ENCODE measurements at regions not wholly inside any gene's neighbourhood (a gene's known extent, or its start where the extent isn't known, plus 50 kb on each side); places are given as distances from the start of the nearest gene placed in this dataset.
A peak's percentile ranks its signal among the peaks of the same experiment; 100 is the strongest.

DNA sequence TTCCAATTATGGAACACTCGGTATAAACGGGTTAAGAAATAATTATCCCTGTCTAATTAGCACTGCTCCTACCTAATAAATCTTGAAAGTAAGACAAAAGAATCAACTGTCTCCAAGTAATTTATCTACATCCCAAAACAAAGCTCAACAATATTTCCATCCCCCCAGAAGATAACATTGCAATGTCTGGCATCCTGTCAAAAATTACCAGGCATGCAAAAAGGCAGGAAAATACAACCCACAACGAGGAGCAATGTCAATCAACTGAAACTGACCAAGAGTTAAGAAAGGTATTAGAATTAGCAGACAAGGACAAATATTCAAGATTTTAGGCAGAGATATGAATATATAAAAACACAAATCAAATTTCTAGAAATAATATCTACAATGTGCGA, 84.5 kb upstream of the SVIL start:
- peaks cover 0 to 18% of the 10 kb centered on the region in 2 donors for H3K4me1 ChIP-seq (replicated peaks in 1 of 2)
- no peak for TF ChIP-seq POLR2A (IDR thresholded peaks at IDR 0.05)
- TF ChIP-seq, protein P1, sequence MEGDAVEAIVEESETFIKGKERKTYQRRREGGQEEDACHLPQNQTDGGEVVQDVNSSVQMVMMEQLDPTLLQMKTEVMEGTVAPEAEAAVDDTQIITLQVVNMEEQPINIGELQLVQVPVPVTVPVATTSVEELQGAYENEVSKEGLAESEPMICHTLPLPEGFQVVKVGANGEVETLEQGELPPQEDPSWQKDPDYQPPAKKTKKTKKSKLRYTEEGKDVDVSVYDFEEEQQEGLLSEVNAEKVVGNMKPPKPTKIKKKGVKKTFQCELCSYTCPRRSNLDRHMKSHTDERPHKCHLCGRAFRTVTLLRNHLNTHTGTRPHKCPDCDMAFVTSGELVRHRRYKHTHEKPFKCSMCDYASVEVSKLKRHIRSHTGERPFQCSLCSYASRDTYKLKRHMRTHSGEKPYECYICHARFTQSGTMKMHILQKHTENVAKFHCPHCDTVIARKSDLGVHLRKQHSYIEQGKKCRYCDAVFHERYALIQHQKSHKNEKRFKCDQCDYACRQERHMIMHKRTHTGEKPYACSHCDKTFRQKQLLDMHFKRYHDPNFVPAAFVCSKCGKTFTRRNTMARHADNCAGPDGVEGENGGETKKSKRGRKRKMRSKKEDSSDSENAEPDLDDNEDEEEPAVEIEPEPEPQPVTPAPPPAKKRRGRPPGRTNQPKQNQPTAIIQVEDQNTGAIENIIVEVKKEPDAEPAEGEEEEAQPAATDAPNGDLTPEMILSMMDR (IDR thresholded peaks at IDR 0.05): no peak
- no peak overlapping the region for H3K27ac ChIP-seq
- no peaks in the 10 kb centered on the region for H3K27me3 ChIP-seq
- no peak for DNase-seq
- H3K9me3 ChIP-seq (replicated peaks in 1 of 3): peaks cover 0 to 13% (median 10%) of the 10 kb centered on the region in 3 donors
- no peak overlapping the region for H3K4me3 ChIP-seq
- WGBS, 4 donors: 34 to 46% (median 35%) methylated on average over 4 of the region's 4 CpGs
- H3K36me3 ChIP-seq (replicated peaks in 1 of 2): no peaks in the 10 kb centered on the region
- intact Hi-C loops (cut with DNase I): no loop called here

DNA sequence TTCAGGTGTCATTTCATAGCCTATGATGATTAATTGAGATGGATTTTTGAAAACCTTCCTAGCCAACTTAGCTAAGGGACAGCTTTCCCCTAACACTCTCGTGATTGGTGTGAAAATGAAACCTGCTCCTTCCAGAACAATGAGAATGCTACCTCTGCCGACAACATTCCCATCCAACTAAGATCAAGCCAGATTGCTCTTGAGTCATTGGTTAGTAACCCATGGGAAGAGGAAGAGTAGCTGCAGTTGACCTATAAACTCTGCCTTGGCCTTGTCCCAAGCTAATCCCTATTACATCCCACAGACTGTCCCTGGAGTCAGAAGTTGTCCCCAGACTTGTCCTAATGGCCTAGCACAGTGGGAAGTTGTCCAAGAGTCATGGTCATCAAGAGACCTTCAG, 80.5 kb upstream of the SVIL start:
- no peak for TF ChIP-seq POLR2A (IDR thresholded peaks at IDR 0.05)
- TF ChIP-seq, protein P1 (IDR thresholded peaks at IDR 0.05): no peak
- DNase-seq: peak in 1 of 7 donors; percentile 44
- intact Hi-C loops (cut with DNase I): no loop called here
- Histone ChIP-seq H3K27me3 (no peaks in the 10 kb centered on the region), H3K9me3 (replicated peaks in 1 of 3) (peaks cover 0 to 10% (median 7%) of the 10 kb centered on the region in 3 donors), H3K27ac (no peak overlapping the region), H3K36me3 (replicated peaks in 1 of 2) (no peaks in the 10 kb centered on the region), H3K4me3 (no peak overlapping the region), H3K4me1 (replicated peaks in 1 of 2) (peaks cover 0 to 17% of the 10 kb centered on the region in 2 donors)
- WGBS, 4 donors: 78 to 98% (median 86%) methylated on average over 2 of the region's 2 CpGs

DNA sequence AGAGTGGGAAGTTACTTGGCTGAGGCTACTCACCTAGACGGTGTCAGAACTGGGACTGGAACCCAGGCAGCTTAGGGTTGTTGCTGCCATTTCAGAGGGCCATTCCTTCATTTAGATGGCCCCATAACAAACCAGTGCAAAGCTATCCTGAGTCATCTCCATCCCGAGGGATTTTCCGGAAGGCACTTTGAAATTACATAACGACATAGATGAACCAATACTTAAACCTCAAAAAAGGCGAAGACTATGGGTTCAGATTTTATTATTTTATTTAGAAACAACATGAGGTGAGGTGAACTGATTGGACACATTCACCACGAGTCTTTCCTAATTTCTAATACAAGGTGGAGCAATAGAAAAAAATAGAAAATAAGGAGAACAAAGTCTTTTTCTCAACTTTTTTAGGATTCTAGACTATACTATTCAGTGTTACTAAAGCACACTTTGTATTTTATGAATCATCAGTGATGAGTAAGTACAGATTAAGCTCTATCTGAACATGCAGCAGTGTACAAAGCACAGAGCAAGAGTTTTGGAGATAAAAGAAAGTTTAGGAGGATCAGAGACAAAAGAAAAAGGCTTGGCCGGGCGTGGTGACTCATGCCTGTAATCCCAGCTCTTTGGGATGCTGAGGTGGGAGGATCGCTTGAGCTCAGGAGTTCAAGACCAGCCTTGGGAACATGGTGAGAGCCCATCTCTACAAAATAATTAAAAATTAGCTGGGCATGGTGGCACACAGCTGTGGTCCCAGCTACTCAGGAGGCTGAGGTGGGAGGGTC, 79.5 kb upstream of the SVIL start:
- H3K4me1 ChIP-seq (replicated peaks in 1 of 2): peaks cover 0 to 16% of the 10 kb centered on the region in 2 donors
- WGBS, 4 donors: 73 to 80% (median 76%) methylated on average over 9 of the region's 9 CpGs
- intact Hi-C loops (cut with DNase I): no loop called here

DNA sequence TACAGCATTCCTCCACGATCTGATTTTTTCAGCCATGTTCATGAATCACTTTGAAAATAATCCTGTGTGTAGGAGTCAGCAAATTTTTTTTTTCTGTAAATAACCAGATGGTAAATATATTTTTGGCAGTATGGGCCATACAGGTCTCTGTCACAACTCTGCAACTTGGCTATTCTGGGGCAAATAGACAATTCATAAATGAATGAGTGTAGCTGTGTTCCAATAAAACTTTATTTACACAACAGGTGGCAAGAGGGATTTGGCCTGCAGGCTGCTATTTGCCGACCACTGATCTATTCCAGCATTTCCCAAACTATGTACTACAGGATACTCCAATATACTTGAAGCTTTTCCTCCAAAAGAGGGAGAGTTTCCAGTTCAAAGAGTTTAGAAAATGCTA, 78.7 kb upstream of the SVIL start:
- no peaks in the 10 kb centered on the region for H3K36me3 ChIP-seq (replicated peaks in 1 of 2)
- H3K4me1 ChIP-seq (replicated peaks in 1 of 2): peaks cover 0 to 7% of the 10 kb centered on the region in 2 donors
- intact Hi-C loops (cut with DNase I): no loop called here
- H3K4me3 ChIP-seq: no peak overlapping the region
- no peaks in the 10 kb centered on the region for H3K9me3 ChIP-seq (replicated peaks in 1 of 3)
- 79 to 88% (median 80%) methylated on average over 2 of the region's 2 CpGs for WGBS, 4 donors
- H3K27ac ChIP-seq: no peak overlapping the region
- H3K27me3 ChIP-seq: no peaks in the 10 kb centered on the region
- no peak for TF ChIP-seq POLR2A (IDR thresholded peaks at IDR 0.05)
- TF ChIP-seq, protein P1 (IDR thresholded peaks at IDR 0.05): no peak
- no peak for DNase-seq

More for the DNA sequence above, 79.5 kb upstream of the SVIL start:
- no peaks in the 10 kb centered on the region for H3K36me3 ChIP-seq (replicated peaks in 1 of 2)
- no peak overlapping the region for H3K4me3 ChIP-seq
- TF ChIP-seq, protein P1 (IDR thresholded peaks at IDR 0.05): no peak
- TF ChIP-seq POLR2A (IDR thresholded peaks at IDR 0.05): no peak
- H3K27me3 ChIP-seq: no peaks in the 10 kb centered on the region
- DNase-seq: peak in 6 of 7 donors; percentile 60 to 77 (median 66)
- no peaks in the 10 kb centered on the region for H3K9me3 ChIP-seq (replicated peaks in 1 of 3)
- peak overlapping the region in 2 of 5 donors; percentile 48 to 54 for H3K27ac ChIP-seq

Measured in adrenal gland (tissue), 9 donors.